ENCODE measurements at regions not wholly inside any gene's neighbourhood (a gene's known extent, or its start where the extent isn't known, plus 50 kb on each side); places are given as distances from the start of the nearest gene placed in this dataset.

DNA sequence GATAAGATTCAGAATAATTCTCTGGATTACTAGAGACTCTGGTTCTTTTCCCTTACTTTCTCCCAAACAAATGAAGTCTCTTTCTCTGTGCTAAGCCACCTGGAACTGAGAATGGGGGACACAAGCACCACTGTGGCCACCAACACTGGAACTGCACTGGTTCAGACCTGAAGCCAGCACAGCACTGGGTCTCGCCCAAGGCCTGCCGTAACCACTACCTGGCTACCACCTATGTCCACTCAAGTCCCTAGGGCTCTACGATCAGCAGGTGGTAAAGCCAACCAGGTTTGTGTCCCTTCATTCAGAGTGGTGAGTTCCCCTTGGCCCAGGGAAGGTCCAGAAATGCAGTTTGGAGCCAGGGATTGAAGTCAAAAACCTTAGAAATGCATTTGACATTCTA, 626.2 kb downstream of the DIAPH3 start:
- Histone ChIP-seq H3K9ac (ENCODE audit: low read length) (no peak overlapping the region), H3K4me2 (ENCODE audit: low read length) (no peak overlapping the region), H3K36me3 (ENCODE audit: low read depth, low read length) (no peaks in the 10 kb centered on the region), H3F3A (ENCODE audit: low read length, unreplicated experiment) (no peaks in the 10 kb centered on the region), H3K79me2 (ENCODE audit: low read length) (no peaks in the 10 kb centered on the region), H3K4me3 (ENCODE audit: low read length) (no peak overlapping the region), H3K4me1 (ENCODE audit: insufficient read depth, low read length) (peaks cover 23% of the 10 kb centered on the region), H3K9me3 (ENCODE audit: low read length) (no peaks in the 10 kb centered on the region), H3K9me2 (replicated peaks; ENCODE audit: low read length) (no peaks in the 10 kb centered on the region), H4K20me1 (ENCODE audit: low read length) (no peaks in the 10 kb centered on the region), H3K27ac (ENCODE audit: low read length) (no peak overlapping the region), H3K27me3 (ENCODE audit: low read length) (no peaks in the 10 kb centered on the region), H2AFZ (ENCODE audit: low read length) (no peak overlapping the region)
- no peak for ATAC-seq
- DNase-seq: no peak
- ChIA-PET POLR2A (ENCODE audit: unreplicated experiment) (no interaction called here), CTCF (no interaction called here)
- intact Hi-C loops (cut with micrococcal nuclease): loop anchor here (10.0 kb wide), 1 partner anchor 137 kb away; no protein-coding TSS in a partner anchor
- TF ChIP-seq EZH2 (IDR thresholded peaks at IDR 0.05; ENCODE audit: low read length, unreplicated experiment) (no peak), EZH2phosphoT487 (IDR thresholded peaks at IDR 0.05; ENCODE audit: borderline replicate concordance, low read length) (no peak)
- TF ChIP-seq, protein P1, sequence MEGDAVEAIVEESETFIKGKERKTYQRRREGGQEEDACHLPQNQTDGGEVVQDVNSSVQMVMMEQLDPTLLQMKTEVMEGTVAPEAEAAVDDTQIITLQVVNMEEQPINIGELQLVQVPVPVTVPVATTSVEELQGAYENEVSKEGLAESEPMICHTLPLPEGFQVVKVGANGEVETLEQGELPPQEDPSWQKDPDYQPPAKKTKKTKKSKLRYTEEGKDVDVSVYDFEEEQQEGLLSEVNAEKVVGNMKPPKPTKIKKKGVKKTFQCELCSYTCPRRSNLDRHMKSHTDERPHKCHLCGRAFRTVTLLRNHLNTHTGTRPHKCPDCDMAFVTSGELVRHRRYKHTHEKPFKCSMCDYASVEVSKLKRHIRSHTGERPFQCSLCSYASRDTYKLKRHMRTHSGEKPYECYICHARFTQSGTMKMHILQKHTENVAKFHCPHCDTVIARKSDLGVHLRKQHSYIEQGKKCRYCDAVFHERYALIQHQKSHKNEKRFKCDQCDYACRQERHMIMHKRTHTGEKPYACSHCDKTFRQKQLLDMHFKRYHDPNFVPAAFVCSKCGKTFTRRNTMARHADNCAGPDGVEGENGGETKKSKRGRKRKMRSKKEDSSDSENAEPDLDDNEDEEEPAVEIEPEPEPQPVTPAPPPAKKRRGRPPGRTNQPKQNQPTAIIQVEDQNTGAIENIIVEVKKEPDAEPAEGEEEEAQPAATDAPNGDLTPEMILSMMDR (conservative IDR thresholded peaks at IDR 0.05; ENCODE audit: low read depth, low read length): no peak
- BruUV-seq (replicated peaks): no TSS peak

DNA sequence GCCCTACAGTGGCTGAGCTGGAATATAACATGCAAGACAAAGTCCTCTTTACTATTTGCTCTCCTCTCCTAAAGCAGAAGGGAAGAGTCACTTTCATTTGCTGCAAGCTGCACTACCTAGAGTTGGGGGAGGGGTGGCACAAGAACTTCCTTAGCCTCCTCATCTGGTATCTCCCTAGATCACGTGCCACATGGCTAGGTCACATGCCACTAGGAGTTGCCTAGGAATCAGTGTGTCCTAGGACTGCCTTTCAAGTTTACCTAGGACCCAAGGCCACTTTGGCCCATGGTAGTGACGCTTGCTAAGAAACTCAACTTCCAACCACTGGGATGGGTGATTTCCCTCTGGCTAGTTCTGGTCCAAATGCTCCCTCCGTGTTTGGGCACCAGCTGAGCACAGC, 625.2 kb downstream of the DIAPH3 start:
- Histone ChIP-seq H3K9ac (ENCODE audit: low read length) (no peak overlapping the region), H3K4me2 (ENCODE audit: low read length) (no peak overlapping the region), H4K20me1 (ENCODE audit: low read length) (no peaks in the 10 kb centered on the region), H3K4me3 (ENCODE audit: low read length) (no peak overlapping the region), H3K27me3 (ENCODE audit: low read length) (no peaks in the 10 kb centered on the region), H3F3A (ENCODE audit: low read length, unreplicated experiment) (no peaks in the 10 kb centered on the region), H3K9me2 (replicated peaks; ENCODE audit: low read length) (no peaks in the 10 kb centered on the region), H3K36me3 (ENCODE audit: low read depth, low read length) (no peaks in the 10 kb centered on the region), H3K4me1 (ENCODE audit: insufficient read depth, low read length) (peaks cover 14% of the 10 kb centered on the region), H2AFZ (ENCODE audit: low read length) (no peak overlapping the region), H3K79me2 (ENCODE audit: low read length) (no peaks in the 10 kb centered on the region), H3K27ac (ENCODE audit: low read length) (no peak overlapping the region), H3K9me3 (ENCODE audit: low read length) (no peaks in the 10 kb centered on the region)
- DNase-seq (no peak), ATAC-seq (no peak)
- POLR2A ChIA-PET (ENCODE audit: unreplicated experiment): no interaction called here
- TF ChIP-seq, protein P1 (conservative IDR thresholded peaks at IDR 0.05; ENCODE audit: low read depth, low read length): no peak
- TF ChIP-seq EZH2 (IDR thresholded peaks at IDR 0.05; ENCODE audit: low read length, unreplicated experiment) (no peak), EZH2phosphoT487 (IDR thresholded peaks at IDR 0.05; ENCODE audit: borderline replicate concordance, low read length) (no peak)
- CTCF ChIA-PET: no interaction called here
- intact Hi-C loops (cut with micrococcal nuclease): loop anchor here (10.0 kb wide), 1 partner anchor 136 kb away; no protein-coding TSS in a partner anchor
- no TSS peak for BruUV-seq (replicated peaks)

DNA sequence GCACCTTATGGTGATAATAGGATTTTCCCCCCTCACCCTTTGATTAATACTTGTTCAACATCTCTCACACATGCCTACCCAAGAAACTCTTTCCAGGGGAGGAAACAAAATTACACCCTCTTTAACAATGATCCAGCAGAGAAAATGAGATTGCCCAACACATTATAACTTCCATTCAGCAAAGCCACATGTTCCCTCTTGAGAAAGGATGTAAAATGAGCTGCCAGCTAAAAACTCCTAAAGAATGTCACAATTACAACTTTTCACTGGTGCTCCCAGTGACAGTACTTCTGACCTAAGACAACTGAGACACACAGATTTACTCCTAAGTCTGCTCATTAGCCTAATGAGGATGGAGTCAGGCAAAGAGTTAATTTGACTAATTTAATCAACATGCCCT, 621.4 kb downstream of the DIAPH3 start:
- TF ChIP-seq, protein P1 (conservative IDR thresholded peaks at IDR 0.05; ENCODE audit: low read depth, low read length): no peak
- no peak for TF ChIP-seq EZH2phosphoT487 (IDR thresholded peaks at IDR 0.05; ENCODE audit: borderline replicate concordance, low read length)
- TF ChIP-seq EZH2 (IDR thresholded peaks at IDR 0.05; ENCODE audit: low read length, unreplicated experiment): no peak
- Histone ChIP-seq H3K9me2 (replicated peaks; ENCODE audit: low read length) (no peaks in the 10 kb centered on the region), H3K79me2 (ENCODE audit: low read length) (no peaks in the 10 kb centered on the region), H3K9me3 (ENCODE audit: low read length) (no peaks in the 10 kb centered on the region), H3F3A (ENCODE audit: low read length, unreplicated experiment) (no peaks in the 10 kb centered on the region), H3K27ac (ENCODE audit: low read length) (no peak overlapping the region), H3K27me3 (ENCODE audit: low read length) (no peaks in the 10 kb centered on the region), H3K4me2 (ENCODE audit: low read length) (no peak overlapping the region), H3K36me3 (ENCODE audit: low read depth, low read length) (no peaks in the 10 kb centered on the region), H4K20me1 (ENCODE audit: low read length) (no peaks in the 10 kb centered on the region), H3K4me3 (ENCODE audit: low read length) (no peak overlapping the region), H2AFZ (ENCODE audit: low read length) (no peak overlapping the region), H3K9ac (ENCODE audit: low read length) (no peak overlapping the region), H3K4me1 (ENCODE audit: insufficient read depth, low read length) (no peaks in the 10 kb centered on the region)
- DNase-seq: no peak
- intact Hi-C loops (cut with micrococcal nuclease): no loop called here
- ATAC-seq: no peak
- CTCF ChIA-PET: no interaction called here
- POLR2A ChIA-PET (ENCODE audit: unreplicated experiment): interaction anchor here (0.5 kb wide), 1 partner anchor 85 kb away, joined by 9 read pairs; no protein-coding TSS in a partner anchor
- no TSS peak for BruUV-seq (replicated peaks)
